GM23248 (cell line): ENCODE measurements at regions not wholly inside any gene's neighbourhood (a gene's known extent, or its start where the extent isn't known, plus 50 kb on each side); places are given as distances from the start of the nearest gene placed in this dataset.

ENCODE experiments used
- EZH2 ChIP-seq: fragments of 200-600 bp; sonication (generic); IDR thresholded peaks from 2 replicates; pipeline ENCODE4 v1.6.1; 2018; ENCODE audit warnings: antibody characterized with exemption, mild to moderate bottlenecking; ENCODE audit not compliant: insufficient read depth, poor library complexity, severe bottlenecking
- EZH2phosphoT487 ChIP-seq: fragments of 200-600 bp; sonication (generic); IDR thresholded peaks from 2 replicates; pipeline ENCODE4 v1.6.1; 2018; ENCODE audit warnings: antibody characterized with exemption, moderate library complexity, mild to moderate bottlenecking, low read depth; ENCODE audit not compliant: insufficient read depth

DNA sequence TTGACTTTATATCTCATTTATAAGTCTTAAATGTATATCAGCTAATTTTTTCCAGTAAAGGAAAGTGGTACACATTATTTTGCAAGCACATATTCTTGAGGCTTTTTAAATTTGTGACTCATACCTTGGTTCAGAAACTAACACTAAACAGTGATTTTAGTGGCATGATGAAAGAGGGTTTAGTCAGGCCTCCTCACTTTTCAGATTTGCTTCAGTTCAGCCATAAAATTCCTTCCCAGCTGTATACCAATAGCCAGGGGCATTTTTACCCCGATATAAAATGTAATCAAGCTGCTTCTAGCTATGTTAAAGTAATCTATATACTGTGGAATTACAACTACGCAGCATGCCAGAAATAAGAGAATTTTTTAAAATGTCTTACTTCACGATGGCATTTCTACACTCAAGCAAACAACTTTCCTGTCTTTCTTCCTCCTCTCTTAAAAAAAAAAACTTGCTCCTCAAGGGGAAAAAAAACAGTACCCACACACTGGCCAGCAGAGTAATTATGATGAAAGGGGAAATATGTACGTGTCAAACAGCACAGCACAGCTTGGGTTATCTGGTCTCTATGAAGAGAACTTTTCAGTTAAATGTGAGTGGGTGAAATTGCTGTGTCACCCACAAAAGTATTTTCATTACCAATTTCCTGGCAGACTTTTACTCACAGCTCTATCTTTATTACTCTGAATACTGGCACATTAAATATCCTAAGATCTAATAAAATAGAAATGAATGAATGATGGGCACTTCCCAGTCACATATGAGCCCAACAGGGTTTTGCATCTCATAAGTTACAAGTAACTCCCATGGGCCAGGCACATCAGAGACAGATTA, 244.8 kb upstream of the TENT5A start:
- TF ChIP-seq EZH2: no peak
- TF ChIP-seq EZH2phosphoT487: no peak
